Thyroid gland (tissue), 4 donors: ENCODE measurements at regions not wholly inside any gene's neighbourhood (a gene's known extent, or its start where the extent isn't known, plus 50 kb on each side); places are given as distances from the start of the nearest gene placed in this dataset.

Source experiments
- DNase-seq, 2 donors: peaks; one replicate each; pipeline ENCODE4 v3.0.0-alpha.2; 2019
- H3K27ac ChIP-seq, 3 donors: fragments of 200-600 bp; sonication (generic); 1 replicate in 2 of 3; 2 replicates in 1 of 3; pipeline ENCODE4 v1.5.1; 2016 to 2019; ENCODE audit warnings: mild to moderate bottlenecking in 1 of 3, moderate library complexity in 1 of 3
- H3K27me3 ChIP-seq: fragments of 200-600 bp; sonication (generic); one replicate; pipeline ENCODE4 v1.5.1; 2019
- H3K36me3 ChIP-seq, 2 donors: fragments of 200-600 bp; sonication (generic); one replicate each; pipeline ENCODE4 v1.5.1; 2016 to 2019
- H3K4me1 ChIP-seq, 2 donors: fragments of 200-600 bp; sonication (generic); one replicate each; pipeline ENCODE4 v1.5.1; 2017 to 2019
- H3K4me3 ChIP-seq, 3 donors: fragments of 200-600 bp; sonication (generic); replicated peaks in 1 of 3; 1 replicate in 2 of 3; 2 replicates in 1 of 3; pipeline ENCODE4 v1.5.1; 2016; ENCODE audit warnings: mild to moderate bottlenecking in 1 of 3
- H3K9me3 ChIP-seq: fragments of 200-600 bp; sonication (generic); one replicate; pipeline ENCODE4 v1.5.1; 2017
- POLR2A ChIP-seq, 2 donors: fragments of 450-650 bp; IDR thresholded peaks; one replicate each; pipeline ENCODE4 v1.6.1; 2017; ENCODE audit warnings: antibody characterized with exemption in 2 of 2, mild to moderate bottlenecking in 2 of 2, moderate library complexity in 1 of 2
- WGBS, 2 donors: methylation state at CpG; one replicate each; pipeline ENCODE4 v1.1.5; 2017; 5-methylcytosine and 5-hydroxymethylcytosine counted together
- intact Hi-C: fragments of 100-400 bp; cut with DNase I; formaldehyde crosslinking; loops from one replicate; pipeline ENCODE4 v1.15.1; 2023
- TF ChIP-seq, protein P1 (sequence below), 6 experiments: fragments of 200-600 bp in 3 of 6; fragments of 450-650 bp in 3 of 6; sonication (generic) in 3 of 6; IDR thresholded peaks; one replicate each; pipeline ENCODE4 v1.5.1; 2016 to 2019; ENCODE audit warnings: antibody characterized with exemption in 6 of 6, mild to moderate bottlenecking in 2 of 6, inconsistent platforms in 1 of 6, moderate library complexity in 1 of 6

DNA sequence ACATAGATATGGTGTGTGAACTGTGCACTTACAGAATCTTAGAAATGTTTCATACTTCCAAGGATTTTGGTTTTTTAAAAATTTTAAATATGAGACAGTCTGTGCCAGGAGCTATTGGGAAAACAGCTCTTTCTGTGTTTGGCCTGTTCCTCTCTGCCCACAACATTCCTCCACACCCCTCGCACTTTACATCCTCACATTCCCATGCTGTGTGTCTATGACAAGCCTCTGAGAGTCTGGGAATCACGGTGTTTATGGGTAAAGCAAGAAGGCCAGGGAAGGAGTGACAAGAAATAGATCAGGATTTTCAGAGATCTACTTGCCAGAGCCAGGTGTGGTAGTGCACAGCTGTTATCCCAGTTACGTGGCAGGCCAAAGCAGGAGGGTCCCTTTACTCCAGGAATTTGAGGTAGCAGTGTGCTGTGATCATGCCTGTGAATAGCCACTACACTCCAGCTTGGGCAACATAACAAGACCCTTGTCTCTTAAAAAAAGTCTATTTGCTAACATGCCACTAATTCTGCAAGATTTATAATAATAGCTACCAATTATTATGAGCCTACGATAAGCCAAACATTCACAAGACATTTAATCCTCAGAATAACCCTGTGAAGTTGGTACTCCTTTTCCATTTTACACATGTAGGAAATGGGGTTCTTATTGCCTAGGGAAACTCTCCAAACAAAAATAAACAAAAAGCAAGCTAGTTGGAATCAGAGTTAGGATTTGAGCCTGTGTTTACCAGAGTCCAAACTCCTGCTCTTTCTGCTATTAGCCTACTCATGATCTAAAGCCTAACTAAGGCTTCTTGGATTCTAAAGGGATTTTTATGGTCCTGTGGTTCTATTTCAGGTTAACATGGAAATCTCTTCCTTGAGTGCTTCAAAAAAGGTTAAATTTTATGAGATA, 168.3 kb upstream of the SP8 start:
- H3K4me3 ChIP-seq: no peak overlapping the region
- no peak overlapping the region for H3K27ac ChIP-seq
- no peaks in the 10 kb centered on the region for H3K9me3 ChIP-seq
- H3K4me1 ChIP-seq: no peaks in the 10 kb centered on the region
- TF ChIP-seq, protein P1, sequence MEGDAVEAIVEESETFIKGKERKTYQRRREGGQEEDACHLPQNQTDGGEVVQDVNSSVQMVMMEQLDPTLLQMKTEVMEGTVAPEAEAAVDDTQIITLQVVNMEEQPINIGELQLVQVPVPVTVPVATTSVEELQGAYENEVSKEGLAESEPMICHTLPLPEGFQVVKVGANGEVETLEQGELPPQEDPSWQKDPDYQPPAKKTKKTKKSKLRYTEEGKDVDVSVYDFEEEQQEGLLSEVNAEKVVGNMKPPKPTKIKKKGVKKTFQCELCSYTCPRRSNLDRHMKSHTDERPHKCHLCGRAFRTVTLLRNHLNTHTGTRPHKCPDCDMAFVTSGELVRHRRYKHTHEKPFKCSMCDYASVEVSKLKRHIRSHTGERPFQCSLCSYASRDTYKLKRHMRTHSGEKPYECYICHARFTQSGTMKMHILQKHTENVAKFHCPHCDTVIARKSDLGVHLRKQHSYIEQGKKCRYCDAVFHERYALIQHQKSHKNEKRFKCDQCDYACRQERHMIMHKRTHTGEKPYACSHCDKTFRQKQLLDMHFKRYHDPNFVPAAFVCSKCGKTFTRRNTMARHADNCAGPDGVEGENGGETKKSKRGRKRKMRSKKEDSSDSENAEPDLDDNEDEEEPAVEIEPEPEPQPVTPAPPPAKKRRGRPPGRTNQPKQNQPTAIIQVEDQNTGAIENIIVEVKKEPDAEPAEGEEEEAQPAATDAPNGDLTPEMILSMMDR (IDR thresholded peaks at IDR 0.05): no peak
- TF ChIP-seq POLR2A (IDR thresholded peaks at IDR 0.05): no peak
- 72 to 78% methylated on average over 4 of the region's 4 CpGs for WGBS, 2 donors
- H3K27me3 ChIP-seq: no peaks in the 10 kb centered on the region
- H3K36me3 ChIP-seq: no peaks in the 10 kb centered on the region
- no peak for DNase-seq
- intact Hi-C loops: no loop called here

DNA sequence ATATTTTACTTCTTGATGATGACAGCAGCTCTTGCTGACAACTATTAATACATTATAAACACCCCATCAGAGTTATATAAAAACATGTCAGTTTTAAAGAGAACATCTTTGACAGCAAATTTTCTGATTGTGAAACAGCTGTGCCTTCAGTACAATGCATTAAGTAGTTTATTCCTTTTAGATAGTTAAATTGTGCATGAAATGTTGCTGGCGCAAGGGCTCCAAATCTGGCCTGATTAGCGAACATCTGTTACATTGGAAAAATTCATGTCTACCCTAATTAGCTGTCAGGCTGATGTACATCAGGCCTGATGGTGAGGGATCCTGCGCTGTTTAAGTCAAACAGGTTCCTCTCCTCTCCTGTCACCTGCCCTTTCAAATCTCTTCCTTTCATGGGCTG, 171.9 kb upstream of the SP8 start:
- no peaks in the 10 kb centered on the region for H3K27me3 ChIP-seq
- no peaks in the 10 kb centered on the region for H3K36me3 ChIP-seq
- intact Hi-C loops: no loop called here
- 89 to 98% methylated on average over 3 of the region's 3 CpGs for WGBS, 2 donors
- no peak overlapping the region for H3K4me3 ChIP-seq
- H3K9me3 ChIP-seq: no peaks in the 10 kb centered on the region
- TF ChIP-seq, protein P1 (IDR thresholded peaks at IDR 0.05): no peak
- TF ChIP-seq POLR2A (IDR thresholded peaks at IDR 0.05): no peak
- no peak for DNase-seq
- H3K4me1 ChIP-seq: no peaks in the 10 kb centered on the region
- no peak overlapping the region for H3K27ac ChIP-seq

DNA sequence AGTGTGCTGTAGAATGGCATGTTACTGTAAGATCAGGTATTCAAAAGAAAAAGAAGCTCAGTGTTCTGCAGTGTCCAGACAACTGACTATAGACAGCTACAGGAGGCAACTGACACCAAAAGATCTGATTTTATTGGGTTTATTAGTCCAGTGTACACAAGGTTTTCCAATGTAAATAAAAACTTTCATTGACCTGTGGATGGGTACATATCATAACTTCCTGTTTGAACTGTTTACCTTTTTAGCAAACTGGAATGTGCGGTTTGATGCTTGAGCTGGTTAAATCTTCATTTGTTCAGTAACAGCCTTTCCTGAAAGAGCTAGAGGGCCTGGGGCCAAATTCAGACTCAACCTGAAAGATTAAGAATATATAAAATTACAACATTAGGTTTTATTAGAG, 172.6 kb upstream of the SP8 start:
- Histone ChIP-seq H3K36me3 (no peaks in the 10 kb centered on the region), H3K4me1 (no peaks in the 10 kb centered on the region), H3K4me3 (no peak overlapping the region), H3K27ac (no peak overlapping the region), H3K9me3 (no peaks in the 10 kb centered on the region), H3K27me3 (no peaks in the 10 kb centered on the region)
- 81 to 82% methylated on average over 1 of the region's 1 CpG for WGBS, 2 donors
- intact Hi-C loops: no loop called here
- TF ChIP-seq POLR2A (IDR thresholded peaks at IDR 0.05): no peak
- TF ChIP-seq, protein P1 (IDR thresholded peaks at IDR 0.05): no peak
- no peak for DNase-seq

DNA sequence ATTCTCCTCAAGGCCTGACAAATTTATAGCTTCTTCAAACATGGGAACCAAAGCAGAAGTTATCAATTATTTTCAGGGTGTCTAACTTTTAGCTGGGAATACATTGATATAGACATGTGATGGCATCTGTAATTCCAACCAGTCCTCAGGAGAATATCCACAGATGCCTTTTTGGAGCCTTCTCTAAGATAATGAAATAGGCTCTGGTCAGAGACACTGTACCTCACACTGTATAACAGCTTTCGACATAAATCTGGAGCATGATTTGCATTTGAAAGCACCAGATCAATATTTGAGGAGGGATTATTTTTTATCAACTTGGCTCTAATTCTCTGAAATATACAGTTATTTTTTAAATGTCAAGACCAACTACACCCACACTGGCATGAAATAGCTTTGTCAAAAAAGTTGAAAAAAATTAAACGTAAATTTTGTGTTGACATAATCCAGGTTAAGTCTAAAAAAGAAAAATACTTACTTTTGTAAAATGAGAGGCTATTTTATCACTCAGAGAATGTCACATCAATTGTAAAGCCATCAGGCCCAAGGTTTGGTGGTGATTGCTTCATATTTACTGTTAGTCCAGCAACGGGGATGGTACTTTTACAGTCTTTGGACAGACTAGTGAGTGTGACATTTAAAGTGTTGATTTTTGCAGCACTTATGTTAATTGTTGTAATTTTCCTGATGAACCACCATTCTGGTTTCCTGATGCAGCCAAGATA, 177.0 kb upstream of the SP8 start:
- Histone ChIP-seq H3K36me3 (no peaks in the 10 kb centered on the region), H3K4me3 (no peak overlapping the region), H3K9me3 (no peaks in the 10 kb centered on the region), H3K27me3 (no peaks in the 10 kb centered on the region), H3K4me1 (no peaks in the 10 kb centered on the region), H3K27ac (no peak overlapping the region)
- TF ChIP-seq, protein P1 (IDR thresholded peaks at IDR 0.05): no peak
- no peak for TF ChIP-seq POLR2A (IDR thresholded peaks at IDR 0.05)
- DNase-seq: no peak
- intact Hi-C loops: no loop called here
- 82 to 88% methylated on average over 3 of the region's 3 CpGs for WGBS, 2 donors
